ENCODE measurements at regions not wholly inside any gene's neighbourhood (a gene's known extent, or its start where the extent isn't known, plus 50 kb on each side); places are given as distances from the start of the nearest gene placed in this dataset.

GRCh38 chr3:154584041-154584440, 154.1 kb upstream of the GPR149 start:
- TF ChIP-seq POLR2AphosphoS5 (IDR thresholded peaks at IDR 0.05), result no peak
- no peak for TF ChIP-seq CTCF (IDR thresholded peaks at IDR 0.05)
- no peak for TF ChIP-seq EP300 (IDR thresholded peaks at IDR 0.05)

All from upper lobe of left lung (tissue), 4 donors.